ENCODE measurements at regions not wholly inside any gene's neighbourhood (a gene's known extent, or its start where the extent isn't known, plus 50 kb on each side); places are given as distances from the start of the nearest gene placed in this dataset.

DNA sequence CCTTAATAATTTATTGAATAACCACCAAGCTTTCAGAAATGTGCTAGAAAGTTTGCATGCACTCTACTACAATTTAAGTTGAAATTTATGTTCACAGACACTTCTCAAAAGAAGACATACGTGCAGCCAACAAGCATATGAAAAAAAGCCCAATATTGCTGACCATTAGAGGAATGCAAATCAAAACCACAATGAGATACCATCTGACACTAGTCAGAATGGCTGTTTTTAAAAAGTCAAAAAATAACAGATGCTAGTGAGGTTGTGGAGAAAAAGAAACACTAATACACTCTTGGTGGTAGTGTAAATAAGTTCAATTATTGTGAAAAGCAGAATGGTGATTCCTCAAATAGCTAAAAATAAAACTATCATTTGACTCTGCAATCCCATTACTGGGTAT lies 308.8 kb upstream of the PCDH9 start:
- no peak overlapping the region for H3K27ac ChIP-seq
- no peak overlapping the region for H3K4me3 ChIP-seq
- TF ChIP-seq POLR2A (IDR thresholded peaks at IDR 0.05), result no peak
- TF ChIP-seq CTCF (IDR thresholded peaks at IDR 0.05), result no peak
- no peaks in the 10 kb centered on the region for H3K36me3 ChIP-seq (ENCODE audit: low read depth, missing control alignments)
- H3K4me1 ChIP-seq, result no peaks in the 10 kb centered on the region
- no peaks in the 10 kb centered on the region for H3K27me3 ChIP-seq
- WGBS, 2 donors, result 58 to 60% methylated on average over 1 of the region's 1 CpG
- intact Hi-C loops (cut with DNase I; ENCODE audit: low total_unique reads), result no loop called here
- no peaks in the 10 kb centered on the region for H3K9me3 ChIP-seq
- DNase-seq, result no peak

- Histone ChIP-seq H3K36me3 (ENCODE audit: low read depth, missing control alignments) (no peaks in the 10 kb centered on the region), H3K27me3 (no peaks in the 10 kb centered on the region), H3K9me3 (no peaks in the 10 kb centered on the region), H3K4me3 (no peak overlapping the region), H3K4me1 (no peaks in the 10 kb centered on the region), H3K27ac (no peak overlapping the region)
- 82 to 84% methylated on average over 2 of the region's 2 CpGs for WGBS, 2 donors
- TF ChIP-seq CTCF (IDR thresholded peaks at IDR 0.05), result no peak
- TF ChIP-seq POLR2A (IDR thresholded peaks at IDR 0.05), result no peak
- DNase-seq, result no peak
- intact Hi-C loops (cut with DNase I; ENCODE audit: low total_unique reads), result no loop called here
Measured at GRCh38 chr13:67520886-67521285, 290.8 kb upstream of the PCDH9 start.

DNA sequence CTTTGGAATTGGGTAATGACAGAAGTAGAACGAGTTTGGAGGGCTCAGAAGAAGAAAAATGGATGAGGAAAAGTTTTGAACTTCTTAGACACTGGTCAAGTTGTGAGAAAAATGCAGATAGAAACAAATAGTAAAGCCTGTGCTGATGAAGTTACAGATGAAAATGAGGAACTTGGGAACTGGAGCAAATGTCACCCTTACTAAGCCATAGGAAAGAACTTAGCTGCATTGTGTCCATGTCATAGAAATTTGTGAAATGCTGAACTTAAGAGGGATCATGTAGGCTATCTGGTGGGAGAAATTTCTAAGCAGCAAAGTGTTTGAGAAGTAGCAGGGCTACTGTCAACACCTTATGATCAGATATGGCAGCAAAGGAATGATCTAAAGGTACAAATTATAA lies 289.2 kb upstream of the PCDH9 start:
- H3K9me3 ChIP-seq, result no peaks in the 10 kb centered on the region
- H3K4me1 ChIP-seq, result no peaks in the 10 kb centered on the region
- no peaks in the 10 kb centered on the region for H3K36me3 ChIP-seq (ENCODE audit: low read depth, missing control alignments)
- no peak overlapping the region for H3K4me3 ChIP-seq
- TF ChIP-seq POLR2A (IDR thresholded peaks at IDR 0.05), result no peak
- no peak for TF ChIP-seq CTCF (IDR thresholded peaks at IDR 0.05)
- 84% methylated on average over 1 of the region's 1 CpG for WGBS, 2 donors
- DNase-seq, result no peak
- intact Hi-C loops (cut with DNase I; ENCODE audit: low total_unique reads), result no loop called here
- H3K27ac ChIP-seq, result no peak overlapping the region
- no peaks in the 10 kb centered on the region for H3K27me3 ChIP-seq

DNA sequence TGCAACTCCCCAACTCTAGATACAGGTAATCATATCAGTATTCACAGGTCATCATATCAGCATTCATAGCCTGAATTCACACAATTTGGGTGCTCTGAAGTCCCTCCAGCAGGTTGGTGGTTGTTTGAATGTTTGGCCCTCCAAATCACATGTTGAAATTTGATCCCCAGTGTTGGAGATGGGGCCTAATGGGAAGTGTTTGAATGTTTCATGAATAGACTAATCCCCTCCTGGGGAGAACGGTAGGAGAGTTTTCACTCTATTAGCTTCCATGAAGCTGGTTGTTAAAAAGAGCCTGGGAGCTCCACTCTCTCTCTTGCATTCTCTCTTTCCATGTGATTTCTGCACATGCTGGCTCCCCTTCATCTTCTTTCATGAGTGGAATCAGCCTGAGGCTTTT lies 288.6 kb upstream of the PCDH9 start:
- H3K36me3 ChIP-seq (ENCODE audit: low read depth, missing control alignments), result no peaks in the 10 kb centered on the region
- intact Hi-C loops (cut with DNase I; ENCODE audit: low total_unique reads), result no loop called here
- H3K27ac ChIP-seq, result no peak overlapping the region
- DNase-seq, result no peak
- no peaks in the 10 kb centered on the region for H3K27me3 ChIP-seq
- no peaks in the 10 kb centered on the region for H3K9me3 ChIP-seq
- no peaks in the 10 kb centered on the region for H3K4me1 ChIP-seq
- H3K4me3 ChIP-seq, result no peak overlapping the region
- WGBS, 2 donors, result 50 to 52% methylated on average over 1 of the region's 1 CpG
- no peak for TF ChIP-seq POLR2A (IDR thresholded peaks at IDR 0.05)
- no peak for TF ChIP-seq CTCF (IDR thresholded peaks at IDR 0.05)

DNA sequence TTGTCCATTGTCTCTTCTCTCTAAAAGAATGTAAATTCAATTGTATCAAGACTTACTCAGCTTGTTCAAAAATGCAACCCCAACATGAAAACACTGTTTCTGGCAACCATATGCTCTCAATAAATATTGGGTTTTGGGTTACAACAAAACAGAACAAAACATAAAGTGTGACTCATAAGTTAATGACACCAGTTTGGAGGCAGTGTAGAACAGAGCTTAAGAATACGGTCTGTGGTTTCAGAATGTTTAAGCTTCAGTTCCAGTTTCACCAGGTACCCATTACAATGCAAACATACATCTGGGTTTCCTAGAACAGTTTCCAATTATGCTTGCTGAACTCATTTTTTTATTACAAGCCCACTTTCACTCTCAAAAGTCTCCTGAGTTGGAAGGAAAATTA lies 285.8 kb upstream of the PCDH9 start:
- no peaks in the 10 kb centered on the region for H3K27me3 ChIP-seq
- no peak overlapping the region for H3K27ac ChIP-seq
- TF ChIP-seq POLR2A (IDR thresholded peaks at IDR 0.05) (no peak), CTCF (IDR thresholded peaks at IDR 0.05) (no peak)
- DNase-seq, result no peak
- no peaks in the 10 kb centered on the region for H3K36me3 ChIP-seq (ENCODE audit: low read depth, missing control alignments)
- H3K4me1 ChIP-seq, result no peaks in the 10 kb centered on the region
- no peaks in the 10 kb centered on the region for H3K9me3 ChIP-seq
- 63 to 84% methylated on average over 1 of the region's 1 CpG for WGBS, 2 donors
- no peak overlapping the region for H3K4me3 ChIP-seq
- intact Hi-C loops (cut with DNase I; ENCODE audit: low total_unique reads), result no loop called here
